ENCODE measurements at regions not wholly inside any gene's neighbourhood (a gene's known extent, or its start where the extent isn't known, plus 50 kb on each side); places are given as distances from the start of the nearest gene placed in this dataset.

- FAIRE-seq = no peak
- WGBS, 2 experiments (ENCODE audit: extremely low coverage in 1 of 2, insufficient coverage in 1 of 2, insufficient read length in 1 of 2, insufficient replicate concordance in 2 of 2, low coverage in 1 of 2, low lambda C conversion rate in 2 of 2, missing lambda C conversion rate in 1 of 2) = 88% methylated on average over 1 of the region's 1 CpG; no CpG with 5 or more reads in 1 of the 2 experiments
- CTCF ChIA-PET (ENCODE audit: partially characterized antibody) = no interaction called here
Observed at GRCh38 chr5:101404531-101404930, 501.4 kb upstream of the ST8SIA4 start.

More at GRCh38 chr5:101404531-101404930, 501.4 kb upstream of the ST8SIA4 start:
- Histone ChIP-seq H3K56ac (replicated peaks; ENCODE audit: insufficient read length, low read depth, low read length) (no peak overlapping the region), H3K79me2 (ENCODE audit: control insufficient read depth in 1 of 2, insufficient read depth in 2 of 2, low read length in 2 of 2) (no peaks in the 10 kb centered on the region), H3K4me1 (replicated peaks in 1 of 4; ENCODE audit: control insufficient read depth in 3 of 4, insufficient read depth in 4 of 4, low read length in 3 of 4) (no peaks in the 10 kb centered on the region), H3K9ac (replicated peaks in 1 of 4; ENCODE audit: extremely low read depth in 1 of 4, low read depth in 3 of 4, low read length in 3 of 4) (no peak overlapping the region), H2AK5ac (ENCODE audit: low read depth, low read length) (no peak overlapping the region), H2BK20ac (ENCODE audit: low read length) (no peak overlapping the region), H2BK12ac (ENCODE audit: low read depth, low read length) (no peak overlapping the region), H3K4me3 (ENCODE audit: extremely low read depth in 1 of 4, insufficient read depth in 2 of 4, low read depth in 3 of 4, low read length in 4 of 4) (no peak overlapping the region), H4K91ac (replicated peaks; ENCODE audit: insufficient read length, low read length) (no peak overlapping the region), H4K5ac (ENCODE audit: insufficient read length, low read depth, low read length) (no peak overlapping the region), H3K36me3 (ENCODE audit: control insufficient read depth in 2 of 4, insufficient read depth in 4 of 4, low read length in 3 of 4) (no peaks in the 10 kb centered on the region), H4K20me1 (replicated peaks in 1 of 2; ENCODE audit: control insufficient read depth in 1 of 2, insufficient read depth in 2 of 2, low read length in 2 of 2) (no peaks in the 10 kb centered on the region), H2BK15ac (ENCODE audit: low read length) (no peak overlapping the region), H3K4ac (replicated peaks; ENCODE audit: insufficient read length, low read depth, low read length) (no peak overlapping the region), H3K27me3 (replicated peaks in 1 of 4; ENCODE audit: control insufficient read depth in 3 of 4, extremely low read depth in 1 of 4, insufficient read depth in 3 of 4, low read length in 3 of 4) (no peaks in the 10 kb centered on the region), H3K14ac (ENCODE audit: insufficient read length) (no peak overlapping the region), H4K8ac (ENCODE audit: extremely low read depth, insufficient read depth, low read length) (no peak overlapping the region), H2BK120ac (replicated peaks; ENCODE audit: low read depth, low read length) (no peak overlapping the region), H3K79me1 (ENCODE audit: low read depth, low read length) (no peaks in the 10 kb centered on the region), H3K27ac (ENCODE audit: low read depth, low read length) (no peak overlapping the region), H3K18ac (ENCODE audit: extremely low read depth, low read length) (no peak overlapping the region), H3K23ac (ENCODE audit: insufficient read length) (no peak overlapping the region), H2AFZ (ENCODE audit: low read length) (no peak overlapping the region), H3K9me3 (ENCODE audit: insufficient read depth in 2 of 2, low read depth in 1 of 2, low read length in 1 of 2) (no peaks in the 10 kb centered on the region), H3K23me2 (ENCODE audit: low read depth, low read length) (no peaks in the 10 kb centered on the region), H2BK5ac (ENCODE audit: low read depth, low read length) (no peak overlapping the region), H3K4me2 (ENCODE audit: insufficient read depth in 1 of 2, low read depth in 2 of 2, low read length in 2 of 2) (no peak overlapping the region)
- TF ChIP-seq KDM4A (IDR thresholded peaks at IDR 0.05; ENCODE audit: low read depth, low read length, severe bottlenecking) (no peak), TBP (IDR thresholded peaks at IDR 0.05; ENCODE audit: low read depth, low read length) (no peak), SP4 (IDR thresholded peaks at IDR 0.05; ENCODE audit: low read length) (no peak), BRCA1 (IDR thresholded peaks at IDR 0.05; ENCODE audit: low read depth, low read length) (no peak)
- POLR2A ChIA-PET (ENCODE audit: partially characterized antibody) = no interaction called here
- DNase-seq (ENCODE audit: low read depth in 1 of 2, low spot score in 2 of 2) = no peak

Measured in H1 (cell line).